ENCODE measurements at regions not wholly inside any gene's neighbourhood (a gene's known extent, or its start where the extent isn't known, plus 50 kb on each side); places are given as distances from the start of the nearest gene placed in this dataset.
"Not testable (repeated sequence)": the region's sequence is repeated elsewhere in the genome, so short reads cannot be mapped to it uniquely, and the experiment has no call there.

GRCh38 chrX:65098851-65099250 lies 122.6 kb upstream of the ZC4H2 start:
- Mint-ChIP-seq H3K36me3 (ENCODE audit: low read depth) (peaks cover 30% of the 10 kb centered on the region), H3K27ac (no peak overlapping the region), H3K4me1 (no peaks in the 10 kb centered on the region), H3K9me3 (peaks cover 34% of the 10 kb centered on the region), H3K4me3 (no peak overlapping the region), H3K27me3 (no peaks in the 10 kb centered on the region)
- ATAC-seq (no peak), DNase-seq (no peak)

- Mint-ChIP-seq H3K36me3 (ENCODE audit: low read depth) (peaks cover 51% of the 10 kb centered on the region), H3K27me3 (no peaks in the 10 kb centered on the region), H3K9me3 (peaks cover 19% of the 10 kb centered on the region), H3K27ac (no peak overlapping the region), H3K4me1 (no peaks in the 10 kb centered on the region), H3K4me3 (no peak overlapping the region)
- DNase-seq (no peak), ATAC-seq (no peak)
These were observed 117.4 kb upstream of the ZC4H2 start for GRCh38 chrX:65093658-65094057.

GRCh38 chrX:65073233-65073632 lies 97.0 kb upstream of the ZC4H2 start:
- Mint-ChIP-seq H3K36me3 (ENCODE audit: low read depth) (peaks cover 81% of the 10 kb centered on the region), H3K4me1 (no peaks in the 10 kb centered on the region), H3K27me3 (no peaks in the 10 kb centered on the region), H3K27ac (no peak overlapping the region), H3K4me3 (no peak overlapping the region), H3K9me3 (peaks cover 53% of the 10 kb centered on the region)
- DNase-seq: no peak
- no peak for ATAC-seq

- H3K4me3 Mint-ChIP-seq: no peak overlapping the region
- H3K4me1 Mint-ChIP-seq: no peaks in the 10 kb centered on the region
- no peak for ATAC-seq
- no peak for DNase-seq
- peaks cover 81% of the 10 kb centered on the region for H3K36me3 Mint-ChIP-seq (ENCODE audit: low read depth)
- H3K27me3 Mint-ChIP-seq: no peaks in the 10 kb centered on the region
- peaks cover 59% of the 10 kb centered on the region for H3K9me3 Mint-ChIP-seq
- no peak overlapping the region for H3K27ac Mint-ChIP-seq
These were observed 96.3 kb upstream of the ZC4H2 start for GRCh38 chrX:65072590-65072989.

- not testable (repeated sequence) for H3K27ac Mint-ChIP-seq, H3K9me3 Mint-ChIP-seq, ATAC-seq, H3K4me3 Mint-ChIP-seq, H3K4me1 Mint-ChIP-seq, DNase-seq, H3K27me3 Mint-ChIP-seq
- peaks cover 60% of the 10 kb centered on the region for H3K36me3 Mint-ChIP-seq (ENCODE audit: low read depth)
These were observed 82.4 kb upstream of the ZC4H2 start for GRCh38 chrX:65058626-65059025.

- DNase-seq (no peak), ATAC-seq (no peak)
- Mint-ChIP-seq H3K27me3 (no peaks in the 10 kb centered on the region), H3K9me3 (peaks cover 12% of the 10 kb centered on the region), H3K4me3 (no peak overlapping the region), H3K36me3 (ENCODE audit: low read depth) (peaks cover 28% of the 10 kb centered on the region), H3K27ac (no peak overlapping the region), H3K4me1 (peaks cover 1% of the 10 kb centered on the region)
These were observed 68.8 kb upstream of the ZC4H2 start for GRCh38 chrX:65045001-65045400.

- Mint-ChIP-seq H3K4me1 (peaks cover 36% of the 10 kb centered on the region), H3K27ac (peak overlapping the region; percentile 85), H3K9me3 (no peaks in the 10 kb centered on the region), H3K4me3 (peak overlapping the region; percentile 87), H3K36me3 (ENCODE audit: low read depth) (peaks cover 2% of the 10 kb centered on the region), H3K27me3 (no peaks in the 10 kb centered on the region)
- ATAC-seq (peak; percentile 30), DNase-seq (no peak)
These were observed 59.2 kb upstream of the ZC4H2 start for GRCh38 chrX:65035446-65035770.

- peak; percentile 86 for ATAC-seq
- no peaks in the 10 kb centered on the region for H3K27me3 Mint-ChIP-seq
- peaks cover 37% of the 10 kb centered on the region for H3K4me1 Mint-ChIP-seq
- peak within 1 kb of the TSS; percentile 89 for H3K27ac Mint-ChIP-seq
- peak within 1 kb of the TSS; percentile 87 for H3K4me3 Mint-ChIP-seq
- DNase-seq: peak; percentile 79
- H3K9me3 Mint-ChIP-seq: no peaks in the 10 kb centered on the region
- H3K36me3 Mint-ChIP-seq (ENCODE audit: low read depth): peaks cover 2% of the 10 kb centered on the region
These were observed 58.6 kb upstream of the ZC4H2 start, which contains the start of gene ZC3H12B for GRCh38 chrX:65034668-65035445. Gene ZC3H12B, plus strand, starts transcription at chrX:65034826.

- Mint-ChIP-seq H3K4me3 (peak overlapping the region; percentile 87), H3K36me3 (ENCODE audit: low read depth) (peaks cover 2% of the 10 kb centered on the region), H3K27me3 (no peaks in the 10 kb centered on the region), H3K27ac (peak overlapping the region; percentile 89), H3K9me3 (no peaks in the 10 kb centered on the region), H3K4me1 (peaks cover 35% of the 10 kb centered on the region)
- ATAC-seq (no peak), DNase-seq (no peak)
These were observed 58.0 kb upstream of the ZC4H2 start for GRCh38 chrX:65034292-65034667.
